HG02642 (cell line): ENCODE measurements at regions not wholly inside any gene's neighbourhood (a gene's known extent, or its start where the extent isn't known, plus 50 kb on each side); places are given as distances from the start of the nearest gene placed in this dataset.
"Not testable (repeated sequence)": the region's sequence is repeated elsewhere in the genome, so short reads cannot be mapped to it uniquely, and the experiment has no call there.

Source experiments
- ATAC-seq: cut with Tn5 transposase; IDR thresholded peaks from one replicate; pipeline ENCODE4 v1.9.1; 2021; ENCODE audit warnings: mild to moderate bottlenecking; ENCODE audit not compliant: unreplicated experiment, poor library complexity

GRCh38 chr2:8131423-8131822, 550.4 kb upstream of the ID2 start:
- ATAC-seq = not testable (repeated sequence)

GRCh38 chr2:8132351-8132831, 549.5 kb upstream of the ID2 start:
- no peak for ATAC-seq

GRCh38 chr2:8132879-8133278, 549.0 kb upstream of the ID2 start:
- ATAC-seq = no peak

- ATAC-seq = no peak
These were observed 548.5 kb upstream of the ID2 start for GRCh38 chr2:8133363-8133762.

GRCh38 chr2:8133913-8134472, 547.9 kb upstream of the ID2 start:
- ATAC-seq = no peak

GRCh38 chr2:8134473-8134932, 547.4 kb upstream of the ID2 start:
- no peak for ATAC-seq

- ATAC-seq = no peak
These were observed 546.7 kb upstream of the ID2 start for GRCh38 chr2:8134985-8135682.

- ATAC-seq = no peak
These were observed 544.1 kb upstream of the ID2 start for GRCh38 chr2:8137801-8138200.

GRCh38 chr2:8138525-8138922, 543.3 kb upstream of the ID2 start:
- no peak for ATAC-seq

- no peak for ATAC-seq
These were observed 542.8 kb upstream of the ID2 start for GRCh38 chr2:8138923-8139667.

GRCh38 chr2:8139668-8140200, 542.1 kb upstream of the ID2 start:
- no peak for ATAC-seq

GRCh38 chr2:8141079-8141707, 540.7 kb upstream of the ID2 start:
- ATAC-seq = no peak

- no peak for ATAC-seq
These were observed 540.1 kb upstream of the ID2 start for GRCh38 chr2:8141780-8142179.

- ATAC-seq = no peak
These were observed 539.4 kb upstream of the ID2 start for GRCh38 chr2:8142461-8142860.

GRCh38 chr2:8144131-8144631, 537.7 kb upstream of the ID2 start:
- no peak for ATAC-seq

- no peak for ATAC-seq
These were observed 537.1 kb upstream of the ID2 start for GRCh38 chr2:8144785-8145184.

GRCh38 chr2:8145375-8145774, 536.5 kb upstream of the ID2 start:
- not testable (repeated sequence) for ATAC-seq

- ATAC-seq = no peak
These were observed 535.5 kb upstream of the ID2 start for GRCh38 chr2:8146132-8147005.

- ATAC-seq = no peak
These were observed 533.4 kb upstream of the ID2 start for GRCh38 chr2:8148260-8149006.
